RPMI8226 (cell line): ENCODE measurements at regions not wholly inside any gene's neighbourhood (a gene's known extent, or its start where the extent isn't known, plus 50 kb on each side); places are given as distances from the start of the nearest gene placed in this dataset.

Source experiments
- DNase-seq: peaks from one replicate; pipeline ENCODE4 v3.0.0-alpha.2; 2015

DNA sequence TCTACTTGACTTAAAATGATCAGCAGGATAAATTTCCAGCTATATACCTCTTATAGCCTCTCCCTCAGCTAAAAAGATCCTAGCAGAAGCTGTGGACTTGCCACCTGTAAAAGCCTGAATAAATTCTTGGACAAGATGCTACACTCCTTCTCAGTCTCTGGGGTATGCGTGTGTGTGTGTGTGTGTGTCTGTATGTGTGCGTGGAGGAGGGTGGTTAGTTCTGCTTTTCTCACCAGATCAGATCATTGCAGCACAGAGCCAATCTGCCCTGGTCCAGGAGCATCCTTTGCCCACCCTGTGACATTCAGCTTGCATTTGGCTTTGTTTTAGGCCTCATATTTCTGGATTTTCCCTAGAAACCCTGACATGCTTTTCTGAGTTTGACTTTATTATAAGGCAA is 438.3 kb downstream of the RFC3 start:
- no peak for DNase-seq

GRCh38 chr13:34257966-34258365 is 440.0 kb downstream of the RFC3 start:
- DNase-seq, result no peak

- no peak for DNase-seq
These were observed 440.9 kb downstream of the RFC3 start for GRCh38 chr13:34258646-34259386.

DNA sequence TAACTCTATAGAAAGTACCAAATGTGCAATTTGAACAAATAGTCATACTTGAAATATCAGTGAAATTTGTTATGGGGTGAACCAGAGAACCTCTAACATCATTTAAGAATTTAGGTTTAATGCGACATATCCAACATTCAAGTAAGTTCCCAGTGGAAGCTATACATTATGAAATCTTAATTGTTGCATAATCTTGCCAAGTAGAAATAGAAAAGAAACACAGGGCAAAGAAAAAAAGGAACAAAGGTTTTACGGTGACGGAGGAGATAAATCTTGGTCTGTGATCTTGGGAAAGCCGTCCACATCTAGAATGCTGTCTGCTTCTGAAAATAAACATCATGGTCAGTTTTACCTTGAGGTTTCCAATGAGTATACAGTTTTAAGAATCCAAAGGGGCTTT is 445.7 kb downstream of the RFC3 start:
- DNase-seq, result no peak

- no peak for DNase-seq
These were observed 447.2 kb downstream of the RFC3 start for GRCh38 chr13:34265046-34265679.

- no peak for DNase-seq
These were observed 458.8 kb downstream of the RFC3 start for GRCh38 chr13:34276764-34277163.

DNA sequence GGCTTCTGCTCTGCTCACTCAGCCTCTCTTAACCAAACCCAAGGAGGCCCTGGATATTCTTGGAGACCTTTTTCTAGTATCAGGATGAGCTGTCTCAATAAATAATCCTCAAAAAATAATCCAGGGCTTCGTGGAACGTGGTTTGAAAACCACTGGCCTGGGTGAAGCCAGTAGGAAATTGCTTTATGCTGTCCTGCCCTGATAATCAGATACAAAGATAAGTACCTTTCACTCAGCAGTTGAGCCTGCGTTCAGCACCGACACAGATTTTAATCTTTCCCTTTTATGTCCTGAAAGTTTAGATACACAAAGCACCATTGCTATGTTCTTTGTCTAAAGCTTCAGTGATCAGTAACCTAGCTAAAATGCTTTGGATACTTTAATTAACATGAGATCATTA is 460.0 kb downstream of the RFC3 start:
- DNase-seq, result no peak

DNA sequence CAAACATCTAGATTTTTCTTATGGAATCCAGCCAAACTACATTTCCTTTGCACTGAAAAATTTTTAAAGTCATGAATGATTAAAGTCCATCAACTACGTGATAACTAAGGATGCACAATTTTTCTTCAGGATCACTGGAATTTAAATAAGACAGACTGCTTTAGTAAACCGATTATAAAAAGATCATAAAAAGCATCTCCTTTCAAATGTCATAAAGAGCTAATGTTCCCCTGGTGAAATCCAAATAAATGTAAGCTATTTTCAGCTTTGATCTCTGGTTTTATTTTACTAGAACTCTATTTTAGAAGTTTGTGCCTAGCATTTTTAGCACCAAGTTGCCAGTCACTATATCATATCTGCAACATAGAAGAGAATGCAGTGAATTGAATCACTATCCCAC is 460.8 kb downstream of the RFC3 start:
- DNase-seq, result no peak

DNA sequence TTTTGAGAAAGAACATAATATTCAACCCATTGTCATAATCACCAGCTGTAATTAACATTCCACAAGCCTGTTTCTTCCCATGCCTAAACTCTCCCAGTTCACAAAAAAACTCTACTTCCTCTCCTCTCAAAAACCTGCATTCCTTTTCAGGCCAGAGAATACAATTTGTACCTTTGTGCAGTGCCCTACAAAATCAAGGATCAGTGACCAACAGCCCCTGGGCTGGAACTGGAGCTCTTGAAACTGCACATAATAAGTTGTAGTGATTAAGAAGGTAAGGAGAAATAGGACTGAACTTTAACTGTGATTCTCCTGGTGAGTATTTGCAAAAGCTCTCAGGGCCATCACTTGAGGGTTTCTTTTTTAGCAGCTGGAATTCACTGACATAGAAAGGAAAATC is 472.7 kb downstream of the RFC3 start:
- DNase-seq, result no peak

DNA sequence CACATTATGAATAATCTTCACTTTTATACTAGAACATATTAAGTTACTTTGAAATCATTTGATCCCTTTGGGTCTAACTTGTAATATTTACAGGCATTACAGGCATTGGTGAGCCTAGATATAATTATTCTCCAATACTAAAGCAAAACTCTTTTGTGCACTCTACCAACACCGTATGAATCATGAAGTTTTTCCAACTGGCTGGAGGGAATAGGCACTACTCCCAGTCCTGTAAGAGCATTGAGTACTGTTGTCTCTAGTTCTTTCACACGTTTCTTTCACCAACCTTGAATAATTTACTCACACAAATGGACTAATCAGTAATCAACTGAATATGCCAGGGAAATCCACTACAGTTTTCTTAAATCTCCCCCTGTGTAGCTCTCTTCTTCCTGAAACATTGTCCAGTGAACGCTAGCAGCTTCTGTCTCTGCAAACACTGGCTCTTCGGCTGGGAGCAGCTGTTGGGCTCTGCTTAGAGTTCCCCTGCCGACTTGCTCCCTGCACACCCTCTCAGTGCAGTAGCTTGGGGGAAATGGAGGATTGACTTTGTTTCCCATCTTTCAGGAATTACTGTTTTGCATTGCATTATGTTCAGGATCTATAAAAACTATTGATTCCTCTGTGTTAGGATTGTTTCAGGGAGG is 476.7 kb downstream of the RFC3 start:
- no peak for DNase-seq

GRCh38 chr13:34300559-34300958 is 482.6 kb downstream of the RFC3 start:
- DNase-seq, result no peak

DNA sequence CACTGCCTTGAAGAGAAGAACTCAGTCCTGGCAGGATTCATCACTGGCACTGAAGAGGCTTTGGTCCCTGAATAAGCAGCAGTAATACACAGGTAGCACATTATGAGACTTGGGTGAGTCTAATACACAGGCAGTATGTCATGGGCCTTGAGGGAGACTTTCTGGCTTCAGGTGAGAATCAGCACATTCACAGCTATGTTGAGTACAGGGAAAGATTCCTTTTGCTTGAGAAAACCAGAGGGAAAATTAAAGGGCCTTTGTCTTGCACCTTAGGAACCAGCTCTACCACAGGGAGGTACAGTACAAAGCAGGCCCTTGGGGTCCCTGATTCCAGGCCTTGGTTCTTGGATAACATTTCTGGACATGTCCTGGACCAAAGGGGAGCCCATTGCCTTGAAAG is 484.6 kb downstream of the RFC3 start:
- no peak for DNase-seq

GRCh38 chr13:34303346-34303745 is 485.4 kb downstream of the RFC3 start:
- DNase-seq, result no peak

GRCh38 chr13:34307607-34308006 is 489.7 kb downstream of the RFC3 start:
- DNase-seq, result no peak

DNA sequence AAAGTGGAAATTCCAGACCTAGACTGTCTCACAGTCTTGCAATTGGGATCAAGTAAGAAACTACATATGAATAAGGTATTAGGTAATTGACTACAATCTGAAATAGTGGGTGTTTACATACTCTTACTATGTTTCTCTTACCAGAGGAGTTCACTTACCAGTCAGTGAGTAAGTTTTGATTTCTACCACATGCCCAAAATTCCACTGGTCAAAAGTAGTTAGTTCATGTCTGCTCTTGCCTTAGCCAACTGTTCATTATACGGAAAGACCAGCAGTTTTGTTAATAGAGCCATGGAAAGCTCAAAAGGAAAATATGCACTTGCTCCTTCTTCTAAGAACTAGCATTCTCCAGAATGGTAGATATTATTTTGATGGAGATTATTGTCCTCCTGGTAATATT is 490.8 kb downstream of the RFC3 start:
- no peak for DNase-seq

GRCh38 chr13:34310539-34310938 is 492.6 kb downstream of the RFC3 start:
- DNase-seq, result no peak

GRCh38 chr13:34311251-34311650 is 493.3 kb downstream of the RFC3 start:
- DNase-seq, result no peak

DNA sequence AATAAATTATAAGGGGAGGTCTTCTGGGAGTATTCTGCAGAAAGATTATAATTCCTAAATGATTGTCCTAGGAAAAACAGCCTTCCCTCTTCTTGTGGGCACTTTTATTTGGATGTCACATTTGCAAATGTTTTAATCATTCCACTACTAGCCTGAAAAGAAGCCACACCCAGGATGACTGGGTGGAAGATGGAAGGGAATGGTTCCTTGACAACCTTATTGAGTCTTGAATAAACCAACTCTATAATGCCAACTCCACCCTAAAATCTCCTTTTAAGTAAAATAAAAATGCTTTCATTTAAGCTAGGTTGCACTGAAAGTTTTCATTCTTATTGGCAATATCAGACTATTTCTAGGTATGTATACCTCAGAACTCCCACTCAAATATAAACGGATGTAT is 494.6 kb downstream of the RFC3 start:
- no peak for DNase-seq

DNA sequence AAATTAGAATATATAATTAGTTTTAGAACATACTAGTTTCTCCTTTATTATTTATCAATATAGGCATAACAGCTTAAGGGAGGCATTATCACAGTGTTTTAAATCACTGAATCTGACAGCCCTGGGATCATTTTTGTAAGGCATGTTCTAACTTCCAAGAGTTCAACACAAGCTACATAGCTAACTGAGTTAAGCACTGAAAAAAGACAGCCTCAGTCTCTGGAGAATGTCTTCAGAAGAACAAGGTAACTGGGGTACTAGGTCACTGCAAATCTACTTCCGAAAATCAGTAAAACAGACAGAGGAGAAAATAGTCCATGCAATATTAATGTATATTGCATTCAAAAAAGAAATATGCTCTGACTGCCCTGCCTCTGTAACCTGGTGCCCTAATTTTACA is 502.1 kb downstream of the RFC3 start:
- no peak for DNase-seq

GRCh38 chr13:34322014-34322742 is 504.2 kb downstream of the RFC3 start:
- DNase-seq, result no peak

DNA sequence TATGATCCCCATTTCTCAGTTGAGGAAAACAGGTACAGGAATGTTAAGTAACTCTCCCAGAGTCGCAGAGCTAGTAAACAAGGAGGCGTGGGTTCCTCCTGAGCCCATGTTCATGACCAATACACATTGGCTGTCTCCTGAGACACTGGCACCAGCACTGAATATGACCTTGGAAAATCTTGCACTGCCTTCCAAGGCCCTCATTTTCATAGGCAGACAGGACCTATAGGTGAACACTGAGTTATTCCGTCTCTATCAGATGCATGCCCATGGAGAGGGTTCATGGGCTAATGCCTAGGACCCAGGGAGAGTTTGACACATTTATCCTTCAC is 504.8 kb downstream of the RFC3 start:
- DNase-seq, result no peak

DNA sequence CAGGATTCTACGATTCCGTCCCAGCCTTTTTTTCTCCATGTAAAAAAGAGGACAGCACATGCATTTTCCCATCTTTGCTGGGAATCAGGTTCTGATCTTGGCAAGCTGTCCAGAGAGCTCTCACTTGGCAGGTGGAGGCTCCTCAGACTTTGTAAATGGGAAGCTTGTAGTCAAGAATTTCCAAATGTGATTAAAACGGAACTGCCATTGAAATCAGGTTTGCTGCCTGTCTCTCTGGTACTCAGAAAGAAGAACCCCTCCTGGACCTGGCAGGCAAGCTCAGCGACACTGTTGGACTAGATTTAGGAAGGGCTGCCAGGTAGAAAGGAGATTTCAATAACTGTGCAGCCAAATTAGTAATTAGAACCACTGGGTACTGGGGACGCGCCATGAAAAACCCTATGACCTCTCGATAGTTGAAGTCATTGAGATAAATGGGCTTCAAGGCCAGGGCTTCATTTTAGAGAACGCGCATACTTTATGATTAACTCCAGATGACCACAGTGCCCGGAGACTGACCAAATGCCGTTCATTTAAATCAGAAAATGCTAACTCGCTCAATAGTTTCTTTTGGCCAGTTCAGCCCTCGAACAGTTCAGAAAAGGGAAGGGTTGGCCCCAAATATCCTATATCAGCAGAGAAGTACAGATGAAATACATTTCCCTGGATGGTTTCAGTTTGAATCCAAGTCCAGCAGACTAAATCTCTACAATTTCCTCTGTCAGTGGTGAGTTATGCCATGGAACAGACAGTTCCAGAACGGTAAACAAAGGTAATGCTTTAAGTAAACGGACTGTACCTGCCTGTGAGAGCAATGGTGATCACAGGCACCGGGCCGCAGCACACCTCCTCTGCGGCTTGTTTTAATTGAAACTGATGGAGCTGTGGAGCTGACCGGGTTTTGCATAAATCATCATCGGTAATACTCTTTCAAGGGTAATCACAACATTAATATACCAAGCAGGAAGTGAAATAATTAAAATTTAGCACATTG is 517.4 kb downstream of the RFC3 start:
- no peak for DNase-seq

DNA sequence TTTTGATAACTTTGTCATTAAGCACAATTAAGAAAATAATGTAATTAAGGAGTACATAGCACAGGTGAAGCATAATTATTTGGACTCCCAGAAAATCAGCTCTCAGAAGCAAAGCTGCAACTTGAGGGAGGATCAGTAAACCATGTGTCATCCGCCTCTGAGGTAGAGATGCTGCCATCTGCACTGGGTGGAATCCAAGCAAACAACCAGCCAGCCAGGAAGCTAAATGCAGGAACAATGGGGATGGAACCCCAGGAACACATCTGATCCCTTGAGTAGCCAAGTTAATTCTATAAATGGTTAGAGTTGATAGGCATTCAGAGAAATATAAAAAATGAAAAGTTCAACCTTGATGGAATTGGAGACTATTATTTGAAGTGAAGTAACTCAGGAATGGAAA is 520.2 kb downstream of the RFC3 start:
- DNase-seq, result no peak
